ENCODE measurements at regions not wholly inside any gene's neighbourhood (a gene's known extent, or its start where the extent isn't known, plus 50 kb on each side); places are given as distances from the start of the nearest gene placed in this dataset.

- dilution Hi-C loops (cut with MboI; ENCODE audit: extremely low pct_ligation_motif_present, low sequenced_read_pairs): no loop called here
- H3K27ac ChIP-seq (ENCODE audit: control insufficient read depth, insufficient read depth, low read length): no peak overlapping the region
- H3K9me1 ChIP-seq (ENCODE audit: control insufficient read depth, extremely low read depth, insufficient read depth, low read length): no peaks in the 10 kb centered on the region
- FAIRE-seq (no peak), DNase-seq (ENCODE audit: low read depth, low spot score) (no peak)
- H3K36me3 ChIP-seq (ENCODE audit: control insufficient read depth in 2 of 2, extremely low read depth in 1 of 2, insufficient read depth in 2 of 2, low read length in 2 of 2): no peaks in the 10 kb centered on the region
- H3K4me2 ChIP-seq (ENCODE audit: control insufficient read depth, extremely low read depth, insufficient read depth, low read depth, low read length): no peak overlapping the region
- no peaks in the 10 kb centered on the region for H4K20me1 ChIP-seq (ENCODE audit: control insufficient read depth, extremely low read depth, insufficient read depth, low read length)
- no peak overlapping the region for H3K9ac ChIP-seq (ENCODE audit: control insufficient read depth, extremely low read depth, insufficient read depth, low read length)
- H3K4me3 ChIP-seq (ENCODE audit: control insufficient read depth in 2 of 3, extremely low read depth in 1 of 3, insufficient read depth in 2 of 3, low read depth in 1 of 3, low read length in 3 of 3): no peak overlapping the region
- H3K4me1 ChIP-seq (ENCODE audit: control insufficient read depth, extremely low read depth, insufficient read depth, low read length): no peaks in the 10 kb centered on the region
- no peaks in the 10 kb centered on the region for H3K79me2 ChIP-seq (ENCODE audit: control insufficient read depth, insufficient read depth, low read length)
- H2AFZ ChIP-seq (ENCODE audit: control insufficient read depth, low read length): no peak overlapping the region
- TF ChIP-seq EZH2 (IDR thresholded peaks at IDR 0.05; ENCODE audit: low read length): no peak
- TF ChIP-seq CTCF (optimal IDR thresholded peaks at IDR 0.05 in 1 of 3, IDR thresholded peaks at IDR 0.05 in 1 of 3, conservative IDR thresholded peaks at IDR 0.05 in 1 of 3; ENCODE audit: extremely low read depth in 1 of 3, insufficient read depth in 2 of 3, low read length in 3 of 3): no peak
- no peaks in the 10 kb centered on the region for H3K27me3 ChIP-seq (ENCODE audit: control insufficient read depth, extremely low read depth, insufficient read depth, low read length)
- H3K9me3 ChIP-seq (ENCODE audit: control insufficient read depth, low read depth, low read length): no peaks in the 10 kb centered on the region
Observed at GRCh38 chr2:53347269-53347668, 420.3 kb upstream of the CHAC2 start.

GRCh38 chr2:53342248-53342647, 425.4 kb upstream of the CHAC2 start:
- dilution Hi-C loops (cut with MboI; ENCODE audit: extremely low pct_ligation_motif_present, low sequenced_read_pairs): no loop called here
- no peak overlapping the region for H3K9ac ChIP-seq (ENCODE audit: control insufficient read depth, extremely low read depth, insufficient read depth, low read length)
- H2AFZ ChIP-seq (ENCODE audit: control insufficient read depth, low read length): no peak overlapping the region

More at GRCh38 chr2:53342248-53342647, 425.4 kb upstream of the CHAC2 start:
- Histone ChIP-seq H3K27me3 (ENCODE audit: control insufficient read depth, extremely low read depth, insufficient read depth, low read length) (no peaks in the 10 kb centered on the region), H3K4me2 (ENCODE audit: control insufficient read depth, extremely low read depth, insufficient read depth, low read depth, low read length) (no peak overlapping the region), H3K4me1 (ENCODE audit: control insufficient read depth, extremely low read depth, insufficient read depth, low read length) (no peaks in the 10 kb centered on the region), H3K9me3 (ENCODE audit: control insufficient read depth, low read depth, low read length) (no peaks in the 10 kb centered on the region), H4K20me1 (ENCODE audit: control insufficient read depth, extremely low read depth, insufficient read depth, low read length) (no peaks in the 10 kb centered on the region), H3K36me3 (ENCODE audit: control insufficient read depth in 2 of 2, extremely low read depth in 1 of 2, insufficient read depth in 2 of 2, low read length in 2 of 2) (no peaks in the 10 kb centered on the region), H3K4me3 (ENCODE audit: control insufficient read depth in 2 of 3, extremely low read depth in 1 of 3, insufficient read depth in 2 of 3, low read depth in 1 of 3, low read length in 3 of 3) (no peak overlapping the region), H3K79me2 (ENCODE audit: control insufficient read depth, insufficient read depth, low read length) (no peaks in the 10 kb centered on the region), H3K9me1 (ENCODE audit: control insufficient read depth, extremely low read depth, insufficient read depth, low read length) (no peaks in the 10 kb centered on the region), H3K27ac (ENCODE audit: control insufficient read depth, insufficient read depth, low read length) (no peak overlapping the region)
- DNase-seq (ENCODE audit: low read depth, low spot score) (no peak), FAIRE-seq (no peak)
- no peak for TF ChIP-seq CTCF (optimal IDR thresholded peaks at IDR 0.05 in 1 of 3, IDR thresholded peaks at IDR 0.05 in 1 of 3, conservative IDR thresholded peaks at IDR 0.05 in 1 of 3; ENCODE audit: extremely low read depth in 1 of 3, insufficient read depth in 2 of 3, low read length in 3 of 3)
- no peak for TF ChIP-seq EZH2 (IDR thresholded peaks at IDR 0.05; ENCODE audit: low read length)
